Stomach (tissue), 8 donors: ENCODE measurements at regions not wholly inside any gene's neighbourhood (a gene's known extent, or its start where the extent isn't known, plus 50 kb on each side); places are given as distances from the start of the nearest gene placed in this dataset.
A peak's percentile ranks its signal among the peaks of the same experiment; 100 is the strongest.

Experiments
- DNase-seq, 2 donors: peaks; one replicate each; pipeline versions ENCODE4 v3.0.0 to v3.0.0-alpha.2; 2013 to 2019
- H3K27ac ChIP-seq, 5 donors: fragments of 200-600 bp in 4 of 5; sonication (generic) in 4 of 5; one replicate each; pipeline ENCODE4 v1.5.1; 2013 to 2019; ENCODE audit warnings: mild to moderate bottlenecking in 1 of 5, moderate library complexity in 1 of 5
- H3K27me3 ChIP-seq, 3 donors: fragments of 200-600 bp; sonication (generic); one replicate each; pipeline ENCODE4 v1.5.1; 2017 to 2019; ENCODE audit warnings: mixed run types in 1 of 3
- H3K36me3 ChIP-seq, 4 donors: fragments of 200-600 bp; sonication (generic); 1 replicate in 3 of 4; 2 replicates in 1 of 4; pipeline ENCODE4 v1.5.1; 2016 to 2019
- H3K4me1 ChIP-seq, 4 donors: fragments of 200-600 bp; sonication (generic); one replicate each; pipeline ENCODE4 v1.5.1; 2016 to 2019
- H3K4me3 ChIP-seq, 4 donors: fragments of 200-600 bp; sonication (generic) in 3 of 4; one replicate each; pipeline ENCODE4 v1.5.1; 2016 to 2019; ENCODE audit warnings: mild to moderate bottlenecking in 1 of 4
- H3K9me3 ChIP-seq, 4 donors: fragments of 200-600 bp; sonication (generic); one replicate each; pipeline ENCODE4 v1.5.1; 2016 to 2019
- CTCF ChIP-seq, 7 experiments: fragments of 450-650 bp in 4 of 7; fragments of 200-600 bp in 3 of 7; sonication (generic) in 3 of 7; IDR thresholded peaks; one replicate each; pipeline ENCODE4 v1.5.1; 2016 to 2019; ENCODE audit warnings: antibody characterized with exemption in 7 of 7, control low read depth in 2 of 7, mild to moderate bottlenecking in 1 of 7
- EP300 ChIP-seq: sonication (generic); formaldehyde crosslinking; IDR thresholded peaks from one replicate; pipeline ENCODE4 v1.6.1; 2017; ENCODE audit warnings: antibody characterized with exemption
- POLR2A ChIP-seq, 4 donors: fragments of 450-650 bp; IDR thresholded peaks; one replicate each; pipeline ENCODE4 v1.6.1; 2016; ENCODE audit warnings: antibody characterized with exemption in 4 of 4, control low read depth in 2 of 4, mild to moderate bottlenecking in 1 of 4, moderate library complexity in 1 of 4
- POLR2AphosphoS5 ChIP-seq, 3 donors: sonication (generic); formaldehyde crosslinking; IDR thresholded peaks; one replicate each; pipeline ENCODE4 v1.6.1; 2016; ENCODE audit warnings: antibody characterized with exemption in 3 of 3
- WGBS, 5 donors: extraction: QIAGEN DNeasy Blood & Tissue Kit in 3 of 5; methylation state at CpG; one replicate each; pipeline versions ENCODE4 v1.1.5 to v1.1.7; 2013 to 2018; 5-methylcytosine and 5-hydroxymethylcytosine counted together
- intact Hi-C: fragments of 100-400 bp; cut with DNase I; formaldehyde crosslinking; loops from one replicate; pipeline ENCODE4 v1.15.1; 2023; ENCODE audit warnings: low total_unique reads
- donor health status: healthy with polysubstance abuse.
- donor health status: Bipolar disorder and iron deficiency.
- donor health status: healthy.

- no peak for TF ChIP-seq POLR2A (IDR thresholded peaks at IDR 0.05)
- Histone ChIP-seq H3K9me3 (no peaks in the 10 kb centered on the region), H3K27ac (peak overlapping the region in 3 of 5 donors; percentile 20 to 50 (median 42)), H3K4me3 (no peak overlapping the region), H3K27me3 (no peaks in the 10 kb centered on the region), H3K36me3 (peaks cover 0 to 4% (median 2%) of the 10 kb centered on the region in 4 donors), H3K4me1 (peaks cover 45 to 86% (median 61%) of the 10 kb centered on the region in 4 donors)
- no peak for DNase-seq
- WGBS, 5 donors, result 82 to 88% (median 83%) methylated on average over 7 of the region's 7 CpGs
- intact Hi-C loops, result no loop called here
These were observed 122.0 kb upstream of the MGAT5 start for GRCh38 chr2:134131681-134132489.

GRCh38 chr2:134132490-134132857 is 121.4 kb upstream of the MGAT5 start:
- H3K4me3 ChIP-seq, result no peak overlapping the region
- H3K27ac ChIP-seq, result peak overlapping the region in 4 of 5 donors; percentile 11 to 50 (median 25)
- no peaks in the 10 kb centered on the region for H3K9me3 ChIP-seq
- H3K27me3 ChIP-seq, result no peaks in the 10 kb centered on the region
- 42 to 54% (median 43%) methylated on average over 3 of the region's 3 CpGs for WGBS, 5 donors
- intact Hi-C loops, result no loop called here
- peaks cover 0 to 4% (median 2%) of the 10 kb centered on the region in 4 donors for H3K36me3 ChIP-seq
- peaks cover 47 to 86% (median 63%) of the 10 kb centered on the region in 4 donors for H3K4me1 ChIP-seq
- TF ChIP-seq POLR2AphosphoS5 (IDR thresholded peaks at IDR 0.05) (peak in 1 of 3 donors; percentile 14), EP300 (no peak), CTCF (IDR thresholded peaks at IDR 0.05) (no peak), POLR2A (IDR thresholded peaks at IDR 0.05) (no peak)
- DNase-seq, result no peak

DNA sequence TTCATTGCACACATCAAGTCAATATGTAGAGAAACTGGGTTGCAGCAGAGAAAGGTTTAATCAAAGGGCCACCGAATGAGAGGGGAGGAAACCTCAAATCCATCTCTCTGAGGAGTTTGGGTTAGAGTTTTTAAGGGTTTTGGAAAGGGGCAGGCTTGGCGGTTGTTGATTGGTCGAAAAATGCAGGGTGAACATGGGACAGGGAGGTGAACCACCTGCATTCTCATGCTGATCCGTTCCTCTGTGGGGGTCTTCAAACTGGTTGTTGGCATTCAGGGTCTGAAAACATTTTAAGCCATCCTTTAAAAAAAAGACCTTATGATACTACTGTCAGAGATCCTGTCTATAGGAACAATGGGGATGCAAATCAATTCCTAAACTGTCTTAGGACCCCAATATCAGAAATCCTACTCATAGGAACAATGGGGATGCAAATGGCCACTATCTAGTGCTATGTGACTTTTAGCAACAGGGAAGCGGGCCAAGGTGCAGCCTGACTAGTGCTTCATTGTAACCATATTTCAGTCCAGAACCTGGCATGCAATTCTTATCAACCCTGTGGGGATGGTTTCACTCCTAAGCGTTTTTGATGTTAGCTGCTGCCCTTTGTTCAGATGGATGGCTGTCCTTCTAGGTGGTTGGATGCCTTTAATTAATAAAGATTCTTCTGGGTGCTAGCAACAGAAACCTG is 120.1 kb upstream of the MGAT5 start:
- H3K27ac ChIP-seq, result peak overlapping the region in 2 of 5 donors; percentile 1 to 86
- intact Hi-C loops, result no loop called here

DNA sequence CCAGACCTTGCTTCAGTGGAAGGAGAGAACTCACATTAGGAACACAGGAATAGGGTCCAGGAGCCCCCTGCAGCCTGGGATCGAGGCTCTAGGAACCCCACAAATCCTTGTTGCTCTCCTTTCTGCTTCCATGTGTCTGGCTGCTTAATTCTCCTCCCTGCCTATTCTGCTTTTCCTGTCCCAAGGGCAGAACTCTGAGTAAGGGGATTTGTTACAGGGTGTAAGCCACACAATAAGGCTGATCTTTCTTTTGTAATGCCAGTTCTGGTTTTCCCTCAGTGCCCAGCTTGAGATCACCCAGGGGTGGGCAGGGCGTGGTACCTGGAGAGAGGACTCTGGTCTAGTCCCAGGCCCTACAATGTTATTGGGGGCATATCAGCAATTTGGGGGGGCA is 119.6 kb upstream of the MGAT5 start:
- peaks cover 57 to 86% (median 68%) of the 10 kb centered on the region in 4 donors for H3K4me1 ChIP-seq
- no peaks in the 10 kb centered on the region for H3K9me3 ChIP-seq
- intact Hi-C loops, result no loop called here
- no peak for TF ChIP-seq CTCF (IDR thresholded peaks at IDR 0.05)
- no peak for TF ChIP-seq POLR2A (IDR thresholded peaks at IDR 0.05)
- no peak for TF ChIP-seq EP300
- TF ChIP-seq POLR2AphosphoS5 (IDR thresholded peaks at IDR 0.05), result no peak
- 78 to 93% (median 84%) methylated on average over 2 of the region's 2 CpGs for WGBS, 5 donors
- no peaks in the 10 kb centered on the region for H3K27me3 ChIP-seq
- peak overlapping the region in 2 of 5 donors; percentile 1 to 86 for H3K27ac ChIP-seq
- no peak overlapping the region for H3K4me3 ChIP-seq
- no peak for DNase-seq
- H3K36me3 ChIP-seq, result peaks cover 0 to 4% (median 2%) of the 10 kb centered on the region in 4 donors

More for the DNA sequence above, 120.1 kb upstream of the MGAT5 start:
- peaks cover 0 to 4% (median 2%) of the 10 kb centered on the region in 4 donors for H3K36me3 ChIP-seq
- H3K9me3 ChIP-seq, result no peaks in the 10 kb centered on the region
- WGBS, 5 donors, result 65 to 82% (median 73%) methylated on average over 5 to 6 of the region's 6 CpGs
- no peak overlapping the region for H3K4me3 ChIP-seq
- DNase-seq, result no peak
- H3K27me3 ChIP-seq, result no peaks in the 10 kb centered on the region
- peaks cover 52 to 86% (median 65%) of the 10 kb centered on the region in 4 donors for H3K4me1 ChIP-seq
- TF ChIP-seq POLR2AphosphoS5 (IDR thresholded peaks at IDR 0.05), result no peak
- no peak for TF ChIP-seq POLR2A (IDR thresholded peaks at IDR 0.05)
- no peak for TF ChIP-seq CTCF (IDR thresholded peaks at IDR 0.05)
- no peak for TF ChIP-seq EP300
